Natural killer cell treated with Interleukin-12 subunit alpha and Interleukin-12 subunit beta and Interleukin-15 and Interleukin-18, amount 100 ng/mL, for 72 hours (primary cell): ENCODE measurements at regions not wholly inside any gene's neighbourhood (a gene's known extent, or its start where the extent isn't known, plus 50 kb on each side); places are given as distances from the start of the nearest gene placed in this dataset.

Experiments used
- ATAC-seq, 2 donors: fragments of 150-1000 bp; cut with Tn5 transposase in 1 of 2; sonication (Bioruptor Pico), chemical (Tn5 transposase) in 1 of 2; 2 replicates each; pipeline ENCODE4 v1.10.0; 2021
- DNase-seq: peaks from one replicate; pipeline ENCODE4 v3.0.0; 2022; ENCODE audit warnings: low spot score
- H3K27ac Mint-ChIP-seq, 2 donors: 1 replicate in 1 of 2; 2 replicates in 1 of 2; pipeline ENCODE4 v1.8.0; 2022; ENCODE audit warnings: mixed read lengths in 2 of 2, mild to moderate bottlenecking in 1 of 2, moderate library complexity in 1 of 2
- H3K27me3 Mint-ChIP-seq, 2 donors: 1 replicate in 1 of 2; 2 replicates in 1 of 2; pipeline ENCODE4 v1.8.0; 2022; ENCODE audit warnings: mixed read lengths in 2 of 2
- H3K36me3 Mint-ChIP-seq: one replicate; pipeline ENCODE4 v1.8.0; 2022; ENCODE audit warnings: mixed read lengths
- H3K4me1 Mint-ChIP-seq, 2 donors: 1 replicate in 1 of 2; 2 replicates in 1 of 2; pipeline ENCODE4 v1.8.0; 2022; ENCODE audit warnings: low read depth in 2 of 2, mixed read lengths in 2 of 2, mild to moderate bottlenecking in 1 of 2
- H3K4me3 Mint-ChIP-seq: one replicate; pipeline ENCODE4 v1.8.0; 2022; ENCODE audit warnings: mixed read lengths
- H3K9me3 Mint-ChIP-seq: 2 replicates; pipeline ENCODE4 v1.8.0; 2022; ENCODE audit warnings: mixed read lengths

DNA sequence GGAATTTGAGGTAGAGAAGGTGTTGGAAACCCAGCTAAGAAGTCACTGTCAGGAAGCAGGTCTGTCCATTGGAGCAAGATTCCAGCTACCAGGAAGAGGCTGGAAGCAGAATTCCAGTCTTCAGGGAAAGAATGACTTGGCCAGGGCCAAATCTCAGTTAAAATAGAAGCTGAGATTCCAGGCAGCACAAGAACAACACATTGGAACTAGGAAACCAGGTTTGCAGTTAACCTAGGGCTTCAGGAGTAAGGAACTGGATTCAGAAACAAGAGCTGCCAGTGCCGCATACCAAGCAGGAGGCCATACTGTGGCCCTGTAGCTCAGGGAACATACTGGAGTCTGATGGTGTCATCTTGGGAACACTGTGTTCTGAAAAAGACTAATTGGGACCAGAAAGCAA is 73.7 kb upstream of the FUCA2 start:
- Mint-ChIP-seq H3K4me3 (no peak overlapping the region), H3K9me3 (no peaks in the 10 kb centered on the region), H3K27me3 (no peaks in the 10 kb centered on the region), H3K36me3 (no peaks in the 10 kb centered on the region), H3K27ac (no peak overlapping the region), H3K4me1 (peaks cover 5 to 13% of the 10 kb centered on the region in 2 donors)
- ATAC-seq (no peak), DNase-seq (no peak)

DNA sequence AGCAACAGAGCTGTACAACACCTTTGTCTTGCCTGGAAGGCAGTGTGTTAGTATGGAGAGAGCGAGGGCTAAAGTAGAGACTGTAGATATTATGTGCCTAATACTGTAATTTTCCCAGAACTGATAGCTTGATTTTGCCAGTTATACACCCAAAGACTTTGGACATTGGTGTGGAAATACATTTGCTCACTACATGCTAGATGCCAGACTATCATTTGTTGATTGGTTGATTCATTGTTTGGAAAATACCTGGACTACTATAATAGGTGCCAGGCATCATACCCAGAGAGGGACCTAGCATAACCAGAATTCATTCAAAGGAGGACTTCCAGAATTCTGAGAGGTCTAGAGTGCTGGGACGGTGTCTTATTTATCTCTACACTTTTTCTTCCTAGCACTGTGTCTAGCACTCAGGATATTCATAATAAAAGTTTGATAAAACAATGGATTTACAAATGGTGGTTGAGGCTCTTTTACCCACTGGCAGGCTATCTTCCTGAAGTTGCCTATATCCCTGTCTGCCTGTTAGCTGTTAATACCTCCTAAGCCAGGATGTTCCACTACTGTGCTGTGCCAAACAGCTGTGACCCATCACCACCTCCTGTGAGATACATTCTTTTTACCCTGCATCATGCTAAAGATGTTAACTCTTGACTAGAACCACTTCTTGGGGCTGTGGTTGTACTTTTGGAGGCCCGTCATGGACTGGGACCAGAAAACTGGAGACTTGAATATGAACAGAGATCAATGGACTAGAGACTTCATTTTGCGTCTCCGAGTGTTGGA is 72.2 kb upstream of the FUCA2 start:
- Mint-ChIP-seq H3K27me3 (no peaks in the 10 kb centered on the region), H3K27ac (no peak overlapping the region), H3K4me3 (no peak overlapping the region), H3K36me3 (no peaks in the 10 kb centered on the region), H3K4me1 (peaks cover 5 to 10% of the 10 kb centered on the region in 2 donors), H3K9me3 (no peaks in the 10 kb centered on the region)
- DNase-seq (no peak), ATAC-seq (no peak)

DNA sequence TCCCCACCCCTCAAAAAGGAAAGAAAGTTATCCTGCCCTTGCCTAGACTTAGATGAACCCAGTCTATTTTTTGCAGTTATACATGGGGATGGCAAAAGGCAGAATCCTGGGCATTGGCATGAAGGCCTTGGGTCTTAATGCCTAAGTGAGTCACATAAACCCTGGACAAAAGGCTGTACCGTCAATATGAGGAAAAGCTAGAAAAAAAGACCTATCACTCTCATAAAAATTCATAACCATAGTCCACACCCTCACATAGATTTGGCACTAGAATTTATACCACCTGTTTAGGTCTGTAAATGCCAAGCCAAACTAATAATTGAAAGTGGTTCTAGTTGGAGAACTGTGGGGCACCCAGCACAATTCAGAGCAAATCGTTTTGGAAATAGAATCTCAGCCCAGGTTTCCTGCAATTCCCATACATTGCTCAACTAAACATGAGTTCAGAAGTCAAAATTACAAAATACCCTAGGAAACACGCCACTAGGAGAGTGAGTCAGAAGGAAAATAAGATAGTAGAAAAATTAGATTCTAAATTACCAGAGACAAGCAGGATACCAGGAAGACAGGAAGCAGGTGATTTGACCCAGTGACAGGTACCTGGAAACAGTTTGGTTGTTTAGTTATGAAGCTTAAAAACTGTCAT is 70.4 kb upstream of the FUCA2 start:
- Mint-ChIP-seq H3K27me3 (no peaks in the 10 kb centered on the region), H3K4me1 (peaks cover 5 to 13% of the 10 kb centered on the region in 2 donors), H3K36me3 (no peaks in the 10 kb centered on the region), H3K9me3 (no peaks in the 10 kb centered on the region), H3K27ac (no peak overlapping the region), H3K4me3 (no peak overlapping the region)
- ATAC-seq (no peak), DNase-seq (no peak)

DNA sequence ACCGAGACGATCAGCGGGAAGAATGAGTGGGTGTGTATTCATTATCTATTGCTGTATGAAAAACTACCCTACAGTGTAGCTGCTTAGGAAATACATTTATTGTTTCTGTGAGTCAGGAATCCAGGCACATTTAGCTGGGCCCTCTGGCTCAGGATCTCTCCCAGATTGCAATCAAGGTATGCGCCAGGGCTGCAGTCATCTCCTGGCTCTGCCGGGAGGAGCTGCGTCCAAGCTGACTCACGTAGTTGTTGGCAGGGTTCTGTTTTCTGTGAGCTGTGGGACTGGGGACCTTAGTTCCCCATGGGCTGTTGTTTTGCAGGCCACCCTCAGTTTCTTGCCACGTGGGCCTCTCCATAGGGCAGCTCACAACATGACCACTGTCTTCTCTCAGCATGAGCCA is 68.2 kb upstream of the FUCA2 start:
- DNase-seq (no peak), ATAC-seq (no peak)
- no peaks in the 10 kb centered on the region for H3K9me3 Mint-ChIP-seq
- no peak overlapping the region for H3K27ac Mint-ChIP-seq
- H3K36me3 Mint-ChIP-seq: no peaks in the 10 kb centered on the region
- H3K4me3 Mint-ChIP-seq: no peak overlapping the region
- no peaks in the 10 kb centered on the region for H3K27me3 Mint-ChIP-seq
- H3K4me1 Mint-ChIP-seq: peaks cover 5 to 16% of the 10 kb centered on the region in 2 donors

DNA sequence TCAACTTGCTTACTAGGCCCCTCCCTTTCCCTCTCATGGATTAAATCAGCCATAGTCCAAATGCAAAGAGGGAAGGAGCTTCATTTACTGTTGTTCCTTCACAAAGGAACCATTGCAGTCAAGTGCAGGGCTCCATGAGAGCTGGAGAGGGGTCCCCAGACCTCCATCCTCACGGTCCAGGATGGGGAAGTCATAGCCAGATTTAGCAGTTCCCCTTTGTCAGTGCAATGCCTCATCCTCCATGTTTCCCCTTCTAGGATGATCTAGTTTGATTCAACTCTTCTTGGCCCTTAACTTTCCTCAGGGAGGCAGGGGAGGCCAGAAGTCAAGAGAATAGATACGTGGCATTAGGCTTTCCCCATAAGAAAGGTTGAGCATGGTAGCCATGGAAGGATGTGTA is 66.5 kb upstream of the FUCA2 start:
- H3K9me3 Mint-ChIP-seq: no peaks in the 10 kb centered on the region
- no peak overlapping the region for H3K4me3 Mint-ChIP-seq
- H3K27ac Mint-ChIP-seq: no peak overlapping the region
- no peak for DNase-seq
- H3K27me3 Mint-ChIP-seq: no peaks in the 10 kb centered on the region
- no peaks in the 10 kb centered on the region for H3K36me3 Mint-ChIP-seq
- no peak for ATAC-seq
- H3K4me1 Mint-ChIP-seq: peaks cover 5 to 12% of the 10 kb centered on the region in 2 donors

DNA sequence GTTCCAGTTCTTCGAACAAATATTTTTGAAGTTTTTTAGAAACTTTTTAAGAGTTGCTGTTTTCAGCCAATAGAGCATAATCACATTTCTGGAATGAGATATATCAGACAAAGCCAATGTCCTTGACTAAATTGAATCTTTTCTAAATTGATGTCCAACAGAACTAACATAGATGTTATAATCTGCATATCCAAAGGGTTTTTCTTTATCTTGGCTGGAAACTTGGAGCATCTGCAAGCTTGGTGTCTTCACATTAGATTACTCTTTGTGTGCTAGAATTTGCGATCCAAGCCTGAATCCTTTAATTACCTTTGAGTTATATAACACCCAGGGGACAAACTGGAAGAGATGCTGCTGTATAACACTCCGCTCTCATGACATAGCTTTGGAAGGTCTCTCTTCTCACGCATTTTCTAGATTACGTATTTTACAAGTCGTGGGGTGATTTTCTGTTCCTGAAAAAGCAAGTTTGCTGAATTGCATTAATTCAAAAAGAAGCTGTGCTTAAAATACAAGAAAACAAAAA is 64.4 kb upstream of the FUCA2 start:
- Mint-ChIP-seq H3K9me3 (no peaks in the 10 kb centered on the region), H3K36me3 (no peaks in the 10 kb centered on the region), H3K27ac (no peak overlapping the region), H3K4me3 (no peak overlapping the region), H3K4me1 (peaks cover 0 to 6% of the 10 kb centered on the region in 2 donors), H3K27me3 (no peaks in the 10 kb centered on the region)
- DNase-seq: no peak
- no peak for ATAC-seq

DNA sequence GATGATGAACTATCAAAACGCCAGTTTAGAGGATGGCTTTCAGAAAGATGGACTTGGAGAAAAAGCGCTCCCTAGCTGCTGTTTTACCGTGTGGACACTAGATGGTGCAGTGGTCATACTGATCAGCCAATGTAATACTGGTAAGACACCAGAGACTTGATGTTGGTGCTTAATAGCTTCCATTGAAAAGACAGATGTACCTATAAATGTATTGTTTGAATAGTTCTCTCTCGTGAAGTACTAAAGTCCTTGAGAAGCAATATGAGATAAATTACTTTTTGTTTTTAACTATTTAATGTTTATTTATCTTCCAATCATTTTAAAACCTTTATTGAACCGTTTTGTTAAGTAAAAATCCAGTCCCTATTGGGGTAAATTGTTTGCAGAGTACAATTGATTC is 63.9 kb upstream of the FUCA2 start:
- ATAC-seq: peak; percentile 84 to 86
- no peak overlapping the region for H3K27ac Mint-ChIP-seq
- peaks cover 0 to 9% of the 10 kb centered on the region in 2 donors for H3K4me1 Mint-ChIP-seq
- peak; percentile 77 for DNase-seq
- no peaks in the 10 kb centered on the region for H3K27me3 Mint-ChIP-seq
- no peaks in the 10 kb centered on the region for H3K9me3 Mint-ChIP-seq
- no peak overlapping the region for H3K4me3 Mint-ChIP-seq
- H3K36me3 Mint-ChIP-seq: no peaks in the 10 kb centered on the region

DNA sequence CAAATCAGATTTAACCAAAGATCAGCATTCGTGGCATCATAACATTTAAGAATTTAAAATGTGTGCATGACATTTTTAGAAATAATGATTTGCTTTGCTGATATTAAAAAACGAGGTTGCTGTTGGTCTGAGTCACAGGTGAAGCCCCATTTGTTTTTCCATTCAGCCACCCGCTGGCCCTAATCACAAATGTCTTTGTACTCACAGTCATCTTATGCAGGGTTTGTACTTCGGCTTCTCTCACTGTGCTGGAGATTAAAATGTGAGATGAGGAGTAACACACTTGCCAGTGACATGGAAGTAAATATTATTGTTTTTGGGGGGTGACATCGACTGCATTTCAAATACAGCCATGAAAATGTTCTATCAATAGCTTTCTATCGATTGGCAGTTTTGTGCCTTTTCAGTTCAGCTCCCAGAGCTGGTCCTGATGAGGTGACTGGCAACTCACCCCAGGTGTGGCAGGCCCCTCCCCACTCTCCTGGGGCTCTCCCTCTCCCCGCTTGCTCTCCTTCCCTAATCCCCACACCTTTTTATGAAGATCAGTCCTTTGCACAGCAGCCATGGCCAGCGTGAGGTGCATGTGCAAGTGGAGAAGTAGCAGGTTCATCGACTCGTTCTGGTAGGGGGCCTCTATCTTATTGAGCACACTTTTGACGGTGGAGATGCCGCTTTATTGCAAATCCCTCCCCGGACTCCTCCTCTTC is 58.8 kb upstream of the FUCA2 start:
- Mint-ChIP-seq H3K36me3 (no peaks in the 10 kb centered on the region), H3K27ac (no peak overlapping the region), H3K4me1 (peaks cover 21 to 23% of the 10 kb centered on the region in 2 donors), H3K9me3 (no peaks in the 10 kb centered on the region), H3K4me3 (no peak overlapping the region), H3K27me3 (no peaks in the 10 kb centered on the region)
- ATAC-seq (no peak), DNase-seq (no peak)

DNA sequence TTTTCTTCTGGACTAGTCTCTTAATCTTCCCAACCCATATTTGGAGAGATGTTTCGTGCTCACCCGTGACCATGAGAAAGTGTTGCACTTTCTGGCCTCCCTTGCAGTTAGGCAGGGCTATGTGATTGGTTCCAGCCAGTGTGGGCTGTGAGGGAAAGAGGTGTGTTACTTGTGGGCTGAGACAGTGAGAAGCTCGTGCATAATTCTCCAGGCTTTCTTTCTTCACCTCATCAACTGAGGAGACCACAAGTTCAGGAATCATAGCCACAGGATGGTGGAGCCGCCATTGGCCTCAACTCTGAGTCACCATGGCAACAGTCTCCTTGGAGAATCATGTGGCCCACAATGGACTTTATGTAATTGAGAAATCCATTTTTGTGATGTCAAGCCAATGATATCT is 57.5 kb upstream of the FUCA2 start:
- no peaks in the 10 kb centered on the region for H3K36me3 Mint-ChIP-seq
- H3K4me1 Mint-ChIP-seq: peaks cover 21 to 22% of the 10 kb centered on the region in 2 donors
- DNase-seq (no peak), ATAC-seq (no peak)
- no peak overlapping the region for H3K4me3 Mint-ChIP-seq
- H3K9me3 Mint-ChIP-seq: no peaks in the 10 kb centered on the region
- no peak overlapping the region for H3K27ac Mint-ChIP-seq
- H3K27me3 Mint-ChIP-seq: no peaks in the 10 kb centered on the region

DNA sequence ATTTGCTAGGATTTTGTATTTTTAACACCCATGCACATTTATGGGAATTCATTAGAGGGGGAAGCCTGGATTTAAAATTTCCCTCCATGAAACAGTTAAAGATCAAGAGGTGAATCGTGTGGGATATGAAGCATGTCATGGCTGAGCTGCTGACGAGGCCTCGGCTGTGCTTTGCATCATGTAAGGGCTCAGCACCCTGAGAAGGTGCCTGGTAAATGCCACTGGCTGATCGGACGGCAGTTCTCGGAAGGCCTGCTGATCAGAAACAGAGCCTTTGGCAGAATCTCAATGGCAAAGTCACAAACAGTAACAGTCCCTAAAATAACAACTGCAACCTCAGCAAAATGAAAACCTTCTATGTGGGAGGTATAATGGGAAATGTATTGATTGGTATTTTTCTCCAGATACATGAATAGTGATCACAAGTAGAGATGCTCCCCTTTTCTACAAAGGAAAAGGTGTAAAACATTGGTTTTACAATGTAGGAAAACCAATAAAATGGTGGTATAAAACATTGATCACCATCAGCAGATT is 53.0 kb upstream of the FUCA2 start:
- ATAC-seq (no peak), DNase-seq (no peak)
- Mint-ChIP-seq H3K27ac (no peak overlapping the region), H3K27me3 (no peaks in the 10 kb centered on the region), H3K36me3 (no peaks in the 10 kb centered on the region), H3K4me1 (peaks cover 38 to 39% of the 10 kb centered on the region in 2 donors), H3K9me3 (no peaks in the 10 kb centered on the region), H3K4me3 (no peak overlapping the region)

DNA sequence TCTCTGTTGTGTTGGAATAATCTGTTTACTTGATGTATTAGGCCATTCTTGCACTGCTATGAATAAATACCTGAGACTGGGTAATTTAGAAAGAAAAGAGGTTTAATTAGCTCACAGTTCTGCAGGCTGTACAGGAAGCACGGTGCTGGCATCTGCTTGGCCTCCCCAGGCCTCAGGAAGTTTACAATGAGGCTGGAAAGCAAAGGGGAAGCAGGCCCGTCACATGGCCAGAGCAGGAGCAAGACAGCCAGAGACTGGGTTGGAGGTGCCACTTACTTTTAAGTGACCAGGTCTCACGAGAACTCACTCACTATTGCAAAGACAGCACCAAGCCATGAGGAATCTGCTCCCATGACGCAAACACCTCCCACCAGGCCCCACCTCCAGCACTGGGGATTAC is 50.6 kb upstream of the FUCA2 start:
- H3K36me3 Mint-ChIP-seq: no peaks in the 10 kb centered on the region
- no peak for ATAC-seq
- H3K27ac Mint-ChIP-seq: peak overlapping the region in 1 of 2 donors; percentile 13
- H3K4me3 Mint-ChIP-seq: no peak overlapping the region
- no peak for DNase-seq
- no peaks in the 10 kb centered on the region for H3K27me3 Mint-ChIP-seq
- no peaks in the 10 kb centered on the region for H3K9me3 Mint-ChIP-seq
- peaks cover 26 to 34% of the 10 kb centered on the region in 2 donors for H3K4me1 Mint-ChIP-seq
